SKM-1 (cell line): ENCODE measurements at regions not wholly inside any gene's neighbourhood (a gene's known extent, or its start where the extent isn't known, plus 50 kb on each side); places are given as distances from the start of the nearest gene placed in this dataset.

Experiments used
- DNase-seq: peaks from one replicate; lab custom pipeline; 2025; ENCODE audit not compliant: unreplicated experiment; lab: John Stamatoyannopoulos, UW

GRCh38 chr3:193844472-193844871, 251.5 kb downstream of the OPA1 start:
- DNase-seq: no peak

- no peak for DNase-seq
These were observed 252.1 kb downstream of the OPA1 start for GRCh38 chr3:193845144-193845543.

GRCh38 chr3:193846569-193846968, 253.6 kb downstream of the OPA1 start:
- no peak for DNase-seq

GRCh38 chr3:193847402-193847801, 254.4 kb downstream of the OPA1 start:
- no peak for DNase-seq

GRCh38 chr3:193848547-193848946, 255.5 kb downstream of the OPA1 start:
- DNase-seq: no peak

GRCh38 chr3:193850084-193850619, 257.1 kb downstream of the OPA1 start:
- DNase-seq: no peak

- DNase-seq: no peak
These were observed 258.4 kb downstream of the OPA1 start for GRCh38 chr3:193851428-193851847.

- no peak for DNase-seq
These were observed 259.1 kb downstream of the OPA1 start for GRCh38 chr3:193851941-193852674.

- DNase-seq: no peak
These were observed 259.9 kb downstream of the OPA1 start for GRCh38 chr3:193852901-193853300.

- peak; percentile 73 for DNase-seq
These were observed 260.7 kb downstream of the OPA1 start for GRCh38 chr3:193853511-193854219.

GRCh38 chr3:193857996-193858395, 265.0 kb downstream of the OPA1 start:
- DNase-seq: peak; percentile 25

- no peak for DNase-seq
These were observed 266.2 kb downstream of the OPA1 start for GRCh38 chr3:193859195-193859594.

GRCh38 chr3:193861012-193861411, 268.0 kb downstream of the OPA1 start:
- no peak for DNase-seq

- DNase-seq: no peak
These were observed 269.8 kb downstream of the OPA1 start for GRCh38 chr3:193862843-193863242.

- DNase-seq: no peak
These were observed 270.8 kb downstream of the OPA1 start for GRCh38 chr3:193863657-193864357.

GRCh38 chr3:193865339-193865738, 270.6 kb upstream of the HES1 start:
- no peak for DNase-seq

- no peak for DNase-seq
These were observed 270.0 kb upstream of the HES1 start for GRCh38 chr3:193865896-193866480.

- no peak for DNase-seq
These were observed 267.4 kb upstream of the HES1 start for GRCh38 chr3:193868590-193868989.

GRCh38 chr3:193869221-193870201, 266.4 kb upstream of the HES1 start:
- DNase-seq: no peak
